GM19035 (cell line): ENCODE measurements at regions not wholly inside any gene's neighbourhood (a gene's known extent, or its start where the extent isn't known, plus 50 kb on each side); places are given as distances from the start of the nearest gene placed in this dataset.
A peak's percentile ranks its signal among the peaks of the same experiment; 100 is the strongest.

Experiments
- ATAC-seq: cut with Tn5 transposase; IDR thresholded peaks from one replicate; pipeline ENCODE4 v1.9.1; 2021; ENCODE audit not compliant: unreplicated experiment

DNA sequence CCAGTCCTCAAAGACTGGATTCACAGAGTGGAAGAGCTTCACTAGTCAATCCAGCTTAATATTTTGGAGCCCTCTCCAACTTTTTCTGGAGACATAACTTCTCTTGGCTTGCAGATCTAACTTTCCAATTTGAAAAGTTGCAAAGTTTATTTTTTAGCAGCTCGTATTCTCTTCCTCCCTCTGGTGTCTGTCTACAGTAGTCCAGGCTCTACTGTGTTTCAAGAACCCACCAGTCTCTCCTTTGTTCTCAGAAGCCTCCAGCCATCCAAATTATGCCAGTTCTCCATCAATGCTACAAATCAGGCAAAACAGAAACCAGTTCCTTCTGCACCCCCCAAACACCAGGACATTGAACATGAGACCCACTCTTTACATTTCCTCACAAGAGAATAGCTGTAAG lies 376.1 kb upstream of the OPRM1 start:
- ATAC-seq: no peak

DNA sequence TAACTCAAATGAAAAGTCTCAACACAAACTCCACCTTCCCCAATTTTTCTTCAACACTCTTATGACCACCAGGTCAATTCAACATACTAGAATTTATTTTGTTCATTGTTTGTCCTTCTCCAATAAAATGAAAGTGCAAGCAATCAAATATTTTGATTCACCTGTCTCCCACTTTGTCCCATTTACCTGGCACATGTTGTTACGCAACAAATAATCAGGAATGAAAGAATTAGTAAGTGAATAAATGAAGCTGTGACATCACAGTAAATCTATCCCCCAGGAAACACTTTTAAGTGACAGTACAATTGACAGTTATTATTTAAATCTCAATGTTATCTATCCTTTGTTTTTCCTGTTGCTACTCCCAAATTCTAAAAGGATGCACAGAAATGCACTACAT lies 393.7 kb upstream of the OPRM1 start:
- ATAC-seq: no peak

DNA sequence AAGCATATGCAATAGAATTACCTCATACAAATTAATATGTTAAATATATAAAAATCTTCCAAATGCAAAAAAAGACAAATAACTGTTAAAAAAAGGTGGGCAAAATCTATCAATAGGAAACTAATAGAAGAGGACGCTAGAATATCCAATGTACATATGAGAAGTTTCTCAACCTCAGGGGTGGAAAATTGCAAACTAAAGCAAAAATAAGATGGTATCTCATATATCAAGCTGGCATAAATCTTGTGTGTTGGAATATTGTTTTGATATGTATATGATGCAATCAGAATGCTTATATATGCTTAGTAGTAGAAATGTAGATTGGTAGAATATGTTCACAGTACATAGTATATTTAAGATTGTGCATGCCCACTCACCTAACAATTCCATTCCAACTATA lies 395.0 kb upstream of the OPRM1 start:
- ATAC-seq: no peak

DNA sequence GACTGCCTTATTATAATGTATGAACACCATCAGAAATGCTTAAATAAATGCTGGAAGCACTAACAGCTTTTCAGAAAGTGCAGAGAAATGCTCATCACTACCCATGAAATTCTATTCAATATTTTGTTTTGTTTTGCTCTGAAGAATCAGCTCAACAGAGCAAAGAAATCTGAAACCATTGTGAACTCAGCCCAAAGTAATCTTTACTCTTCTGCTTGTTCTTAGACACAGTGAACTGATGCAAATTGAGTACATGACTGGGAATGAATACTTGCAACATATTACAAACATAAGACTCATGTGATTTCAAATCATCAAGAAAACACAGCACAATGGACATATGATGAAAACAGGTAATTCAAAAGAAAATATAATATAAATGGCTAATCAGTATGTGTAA lies 404.6 kb upstream of the OPRM1 start:
- ATAC-seq: no peak

DNA sequence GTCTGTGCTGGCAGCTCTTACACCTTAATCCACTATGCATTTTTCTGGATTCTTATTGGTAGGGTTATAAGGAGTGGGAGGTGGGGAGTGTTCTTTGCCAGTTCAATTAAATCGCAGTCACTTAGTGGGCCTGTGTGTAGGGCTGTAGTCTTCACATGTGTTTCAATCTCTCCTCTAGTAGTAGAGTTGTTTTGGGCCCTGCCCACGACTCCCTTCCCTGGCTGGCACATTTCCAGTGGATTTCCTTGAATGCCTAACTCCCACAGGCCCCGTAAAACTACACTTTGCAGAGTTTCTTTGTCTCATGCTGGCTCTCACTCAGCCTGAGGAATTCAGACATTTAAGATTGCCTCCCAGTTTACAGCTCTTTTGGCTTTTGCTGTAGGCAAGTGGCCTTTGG lies 414.0 kb upstream of the OPRM1 start:
- no peak for ATAC-seq

DNA sequence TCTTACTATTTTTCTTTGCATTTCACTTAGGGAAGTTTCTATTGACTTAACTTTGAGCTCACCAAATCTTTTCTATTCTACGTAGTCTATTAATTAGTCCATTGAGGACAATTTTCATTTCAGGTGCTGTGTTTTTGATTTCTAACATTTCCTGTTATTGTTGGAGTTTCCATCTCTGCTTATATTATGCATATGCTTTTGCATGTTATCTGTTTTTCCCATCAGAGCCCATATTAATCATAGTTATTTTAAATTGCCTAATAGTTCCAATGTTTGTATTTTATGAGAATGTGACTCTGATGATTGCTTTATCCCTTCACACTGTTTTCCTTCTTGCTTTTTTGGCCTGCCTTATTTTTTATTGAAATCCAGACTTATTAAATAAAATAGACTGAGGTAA lies 414.5 kb upstream of the OPRM1 start:
- ATAC-seq: no peak

DNA sequence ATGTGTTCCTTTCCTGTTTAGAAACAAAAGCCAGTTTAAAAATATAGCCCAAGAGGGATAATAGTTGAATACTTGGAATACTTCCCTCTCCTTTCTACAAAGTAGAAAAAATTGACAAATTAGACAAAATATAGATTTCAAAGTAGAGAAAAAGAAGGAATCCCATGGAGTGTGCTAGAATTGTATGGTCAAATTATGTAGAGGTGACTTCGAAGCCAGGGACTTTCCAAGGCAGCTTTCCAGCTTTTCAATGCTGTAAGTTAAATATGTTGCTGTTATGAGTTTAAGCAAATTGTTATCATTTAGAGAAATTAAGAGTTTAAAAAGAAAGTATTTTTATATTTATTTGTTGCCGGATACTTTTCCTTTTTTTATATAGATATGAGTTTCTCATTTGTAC lies 415.5 kb upstream of the OPRM1 start:
- ATAC-seq: no peak

DNA sequence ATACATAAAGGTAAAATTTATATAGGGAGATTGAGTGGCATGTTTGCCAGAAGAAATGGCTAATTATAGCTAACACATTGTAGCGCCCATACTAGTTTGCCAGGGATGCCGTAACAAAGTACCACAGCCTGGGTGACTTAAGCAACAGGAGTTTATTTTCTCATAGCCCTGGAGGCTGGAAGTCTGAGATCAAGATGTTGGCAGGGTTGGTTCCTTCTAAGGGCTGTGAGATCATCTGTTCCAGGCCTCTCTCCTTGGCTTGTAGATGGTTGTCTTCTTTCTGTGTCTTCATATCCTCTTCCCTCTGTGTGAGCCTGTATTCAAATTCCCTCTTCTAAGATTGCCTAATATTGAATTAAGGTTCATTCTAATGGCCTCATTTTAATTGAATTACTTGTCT lies 417.5 kb upstream of the OPRM1 start:
- ATAC-seq: no peak

DNA sequence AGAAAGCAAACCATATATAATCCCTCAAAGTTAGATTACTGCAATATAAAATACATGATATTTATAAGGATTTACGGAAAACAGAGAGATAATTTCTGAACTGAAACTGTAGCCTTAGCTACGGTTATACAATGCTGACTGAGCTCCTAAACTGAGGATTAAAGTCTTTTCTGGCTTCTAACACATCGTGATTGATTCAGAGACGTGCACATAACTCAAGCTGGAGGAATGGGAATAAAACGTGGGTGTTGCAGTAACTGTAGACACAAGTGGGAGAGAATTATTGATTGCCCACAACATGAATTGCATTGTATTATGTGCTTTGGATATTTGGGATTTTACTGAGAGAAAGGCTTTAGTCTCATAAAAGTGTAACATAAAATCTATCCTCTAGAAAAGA lies 418.0 kb upstream of the OPRM1 start:
- no peak for ATAC-seq

DNA sequence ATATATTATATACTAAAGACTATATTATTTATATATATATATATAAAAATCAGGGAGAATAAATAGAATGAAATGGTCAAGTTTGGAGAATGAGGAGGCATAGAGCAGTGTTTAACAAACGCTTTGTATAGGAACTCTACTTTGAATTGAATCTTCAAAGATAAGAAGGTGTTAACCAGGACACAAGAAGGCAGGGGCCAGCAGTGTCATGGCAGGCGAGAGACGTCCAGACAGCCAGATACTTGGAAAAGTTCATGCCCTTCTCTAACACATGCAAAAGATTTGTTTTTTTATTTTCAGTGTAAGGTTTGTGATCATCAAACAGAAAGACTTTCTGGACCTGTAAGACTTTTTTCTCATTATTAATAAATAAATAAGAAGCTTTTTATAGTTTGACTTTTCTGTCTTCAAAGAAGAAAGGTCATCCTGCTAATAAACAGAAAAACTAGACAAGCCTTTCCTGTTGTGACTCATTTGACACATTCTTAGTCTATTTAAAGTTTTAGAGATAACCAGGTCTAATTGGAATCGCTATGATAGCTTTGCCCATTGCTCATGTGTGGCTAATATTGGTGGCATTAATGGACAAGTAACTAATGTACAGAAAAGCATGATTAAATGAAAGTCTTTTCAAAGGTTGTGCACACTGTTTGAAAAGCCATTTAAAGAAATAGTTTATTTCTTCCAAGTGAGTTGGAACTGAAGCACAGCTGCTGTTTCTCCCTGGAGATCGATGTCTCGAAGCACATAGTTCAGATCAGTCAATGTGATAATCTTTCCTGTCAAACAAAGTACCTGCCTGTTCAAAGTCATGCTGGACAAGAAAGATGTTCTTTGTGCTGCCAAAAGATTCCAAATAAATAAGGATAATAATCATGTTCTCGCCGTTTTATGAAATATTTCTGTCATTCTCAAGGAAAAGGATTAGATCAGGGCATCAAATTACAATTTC lies 420.4 kb upstream of the OPRM1 start:
- no peak for ATAC-seq

DNA sequence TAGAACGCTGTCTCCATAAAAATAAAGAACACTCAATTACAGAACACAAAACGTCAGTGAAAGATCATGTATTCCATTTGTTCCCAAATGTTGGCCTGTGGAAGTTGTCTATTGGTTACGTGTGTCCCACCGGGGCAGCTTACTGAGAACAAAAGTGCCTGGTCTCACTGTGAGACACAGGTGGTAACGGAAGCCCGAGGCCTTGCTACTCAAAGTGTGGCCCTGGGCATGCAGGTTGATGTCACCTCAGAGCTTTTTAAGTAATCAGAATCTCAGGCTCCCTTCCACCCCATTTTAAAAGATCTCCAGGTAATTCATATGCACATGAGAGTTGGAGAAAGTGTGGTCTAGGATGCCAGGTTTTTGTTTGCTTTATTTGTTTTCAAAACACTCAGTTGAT lies 422.5 kb upstream of the OPRM1 start:
- no peak for ATAC-seq

DNA sequence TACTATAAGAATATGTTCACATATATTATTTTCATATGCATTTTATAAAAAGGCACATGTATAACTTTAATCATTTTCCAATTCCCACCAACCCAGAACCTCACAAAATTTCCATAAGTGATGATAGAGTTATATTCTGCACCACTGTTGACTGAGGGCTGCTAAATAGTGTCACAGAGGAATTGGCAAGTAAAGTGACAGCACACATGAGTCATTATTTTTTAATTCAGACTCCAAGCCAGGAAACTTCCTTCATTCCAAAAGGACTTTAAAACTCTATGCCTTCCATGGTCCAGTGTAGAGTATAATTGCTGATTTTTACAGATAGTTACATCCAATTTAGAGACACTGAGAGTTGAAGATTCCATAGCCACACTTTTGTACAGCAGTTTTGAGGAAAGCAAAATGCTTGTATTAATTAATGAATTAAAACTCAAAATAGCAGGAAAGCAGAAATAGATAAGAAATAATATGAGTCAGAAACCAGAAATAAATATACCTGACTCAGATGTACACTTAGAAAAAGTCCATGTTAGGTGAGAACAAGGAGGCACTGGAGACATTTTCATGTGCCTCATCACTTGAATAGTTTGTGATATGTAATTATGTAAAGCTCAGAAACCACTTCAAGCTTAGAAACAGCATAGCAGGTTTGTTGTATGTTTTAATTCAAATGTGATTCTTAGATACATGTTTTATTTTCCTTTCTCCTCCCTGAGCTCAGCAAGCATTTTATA lies 425.2 kb upstream of the OPRM1 start:
- no peak for ATAC-seq

DNA sequence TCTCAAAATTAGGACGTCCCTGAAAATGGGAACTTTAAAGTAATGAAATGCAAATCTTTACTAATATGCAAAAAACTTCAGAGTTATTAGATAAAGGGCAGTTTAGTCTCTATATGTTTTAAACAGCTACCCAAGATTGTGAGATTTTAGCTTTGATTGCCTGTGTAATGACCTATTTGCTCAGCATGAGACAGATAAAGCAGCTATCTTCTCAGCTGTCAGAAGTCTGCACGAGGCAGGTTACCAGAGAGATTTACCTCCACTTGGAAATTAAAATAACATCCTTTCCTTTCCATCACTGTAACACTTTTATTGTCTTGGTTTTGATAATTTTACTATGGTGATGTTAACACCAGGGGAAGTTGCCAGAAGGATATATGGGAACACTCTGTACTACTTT lies 436.6 kb upstream of the OPRM1 start:
- ATAC-seq: no peak

DNA sequence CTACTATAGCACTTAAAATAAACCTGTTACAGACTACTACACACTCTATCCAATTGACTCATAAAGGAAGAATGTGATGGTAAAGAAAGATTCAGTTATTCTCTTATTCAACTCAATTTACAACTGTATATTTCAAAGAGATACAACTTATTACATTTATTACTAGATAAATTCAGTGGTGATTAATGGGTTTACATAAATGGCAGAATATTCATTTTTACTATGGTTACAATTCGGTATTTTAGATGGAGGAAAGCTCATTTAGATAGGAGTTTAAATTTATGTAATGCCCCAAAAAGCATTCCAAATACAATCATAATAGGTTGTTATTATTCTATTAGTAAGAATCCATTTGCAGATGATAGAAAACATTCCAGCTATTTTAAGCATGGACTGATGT lies 439.1 kb upstream of the OPRM1 start:
- no peak for ATAC-seq

DNA sequence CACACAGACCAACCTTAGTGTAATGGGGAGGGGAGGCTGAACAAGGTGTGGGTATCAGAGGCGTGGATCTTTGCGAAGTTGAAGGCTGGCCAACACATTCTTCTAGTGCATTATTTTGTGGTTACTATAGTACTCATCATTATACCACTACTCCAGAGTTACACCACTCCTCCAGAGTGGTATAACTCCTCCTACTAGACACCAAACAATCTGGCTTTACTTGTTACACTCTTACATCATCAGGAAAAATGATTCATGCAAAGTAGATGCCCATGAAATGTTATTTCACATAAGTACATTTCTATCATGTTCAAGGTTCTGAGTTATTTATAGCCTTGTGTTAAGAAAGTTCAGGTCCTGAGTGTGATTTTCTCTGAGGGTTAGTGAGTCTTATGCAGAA lies 443.1 kb upstream of the OPRM1 start:
- no peak for ATAC-seq

DNA sequence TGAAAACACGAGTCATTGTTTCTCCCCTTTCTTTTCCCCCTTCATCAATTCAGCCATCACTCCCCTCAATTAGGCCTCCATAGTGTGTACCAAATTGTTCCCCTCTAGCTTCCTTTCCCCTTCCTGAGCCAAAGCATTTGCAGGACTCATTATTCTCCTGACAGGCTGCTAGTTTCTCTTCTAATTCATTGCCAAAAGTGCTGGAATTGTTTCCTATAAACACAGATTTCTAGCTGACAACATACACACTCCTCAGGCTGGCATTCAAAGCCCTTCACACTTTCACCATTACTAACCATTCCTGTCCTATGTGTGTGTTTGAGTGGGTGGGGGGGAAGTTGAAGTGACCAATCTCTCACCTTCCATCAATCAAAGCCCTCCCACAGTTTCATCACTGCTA lies 444.2 kb upstream of the OPRM1 start:
- ATAC-seq: no peak

DNA sequence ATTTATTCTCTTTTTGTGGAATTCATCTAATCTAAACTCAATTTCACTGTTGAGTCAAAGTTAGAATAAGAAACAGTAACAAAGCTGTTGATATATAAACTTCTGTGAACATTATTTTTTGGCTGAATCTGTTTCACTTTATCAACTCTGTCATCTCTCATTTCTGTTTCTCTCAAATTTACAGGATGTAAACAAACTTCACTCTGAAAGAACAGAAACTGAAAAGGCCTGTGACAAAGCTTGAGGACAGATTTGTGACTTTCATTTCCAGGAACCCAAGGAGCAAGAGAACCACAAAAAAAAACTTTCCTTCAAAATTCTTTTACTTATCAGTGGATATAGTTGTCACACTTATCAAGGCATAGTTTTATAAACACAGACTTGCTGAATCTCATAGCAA lies 447.9 kb upstream of the OPRM1 start:
- peak; percentile 82 for ATAC-seq

DNA sequence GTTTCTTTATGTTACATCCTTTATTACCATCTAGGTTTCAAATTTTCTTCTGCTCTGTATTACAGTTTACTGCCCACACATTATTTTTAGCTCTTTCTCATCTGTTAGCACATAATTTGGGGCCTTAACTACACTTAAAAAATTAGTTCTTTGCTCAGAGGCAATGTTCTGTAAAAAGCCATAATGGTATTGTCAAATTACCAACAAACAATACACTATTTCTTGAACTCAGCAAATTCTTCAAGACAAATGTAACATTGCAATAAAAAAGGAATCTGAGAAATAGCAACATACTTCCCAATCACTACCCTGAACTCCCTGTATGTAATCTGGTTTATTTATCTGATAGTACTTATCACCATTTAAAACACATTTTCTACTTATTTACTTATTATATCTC lies 448.6 kb upstream of the OPRM1 start:
- no peak for ATAC-seq

DNA sequence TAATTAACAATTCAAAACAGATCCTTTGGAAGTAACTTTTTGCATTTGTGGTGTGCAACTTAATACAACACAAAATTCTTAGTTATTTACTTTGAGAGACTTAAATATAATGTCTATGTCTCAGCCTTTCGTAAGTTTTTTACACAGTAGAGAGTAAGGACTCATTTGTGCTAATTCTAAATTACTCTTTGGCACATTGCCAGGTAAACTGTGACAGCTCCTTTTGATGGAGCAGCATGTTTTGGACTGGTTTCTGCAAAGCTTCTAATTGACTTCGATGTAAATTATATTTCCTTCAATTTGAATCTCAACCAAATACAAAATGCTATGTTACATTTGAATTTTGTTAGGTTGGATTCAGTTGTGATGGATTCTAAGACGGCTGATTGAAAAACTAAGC lies 450.7 kb upstream of the OPRM1 start:
- ATAC-seq: no peak

DNA sequence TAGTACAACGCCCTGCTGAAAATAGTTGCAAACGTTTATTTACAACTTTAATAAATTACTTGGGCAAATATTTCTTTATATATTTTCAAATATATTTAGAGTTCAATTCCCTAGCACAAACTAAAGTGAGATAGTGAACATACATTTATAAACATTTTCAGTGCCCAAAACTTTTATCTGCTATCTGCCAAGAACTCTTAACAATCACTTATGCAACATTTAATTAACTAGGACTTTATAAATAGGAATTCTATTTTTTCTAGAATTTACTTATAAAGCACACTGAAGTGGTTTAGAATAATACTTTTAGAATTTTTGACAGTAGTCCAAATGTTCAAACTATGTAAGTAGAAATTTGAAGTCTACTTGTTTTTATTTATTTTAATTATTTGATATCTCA lies 452.6 kb upstream of the RGS17 start:
- no peak for ATAC-seq

DNA sequence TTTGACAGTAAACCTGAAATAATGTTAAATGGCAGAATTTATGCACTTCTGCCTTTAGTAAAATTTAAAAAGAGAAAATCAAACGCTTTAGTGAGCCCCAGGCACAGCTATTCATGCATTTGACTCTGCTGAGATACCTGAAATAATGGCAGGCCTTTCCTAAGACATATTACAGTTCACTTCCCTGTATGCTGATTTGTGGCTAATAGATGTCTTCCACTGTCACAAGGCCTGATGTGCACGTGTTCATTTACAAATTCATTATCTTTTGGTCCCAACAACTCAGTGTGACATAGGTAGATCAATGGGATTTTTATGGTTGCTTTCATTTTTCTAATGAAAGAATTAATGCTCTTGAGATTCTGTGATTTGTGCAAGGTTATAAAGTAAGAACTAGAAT lies 449.7 kb upstream of the RGS17 start:
- no peak for ATAC-seq

DNA sequence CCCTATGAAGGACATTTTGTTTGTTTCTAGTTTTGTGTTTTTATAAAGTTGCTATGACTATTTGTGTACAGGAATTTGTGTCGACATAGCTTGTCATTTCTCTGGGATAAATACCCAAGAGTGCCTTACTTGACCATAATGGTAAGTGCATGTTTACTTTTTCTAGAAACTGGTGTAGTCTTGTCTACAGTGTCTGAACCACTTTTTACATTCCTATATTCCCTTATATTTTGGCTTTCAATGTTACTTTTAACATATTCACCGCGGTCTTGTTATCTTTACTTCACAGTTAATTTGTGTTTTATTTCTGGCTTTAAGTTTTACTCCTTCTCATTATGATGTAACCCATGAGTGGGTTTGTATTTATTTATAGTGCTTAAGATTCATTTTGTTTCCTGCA lies 444.4 kb upstream of the RGS17 start:
- no peak for ATAC-seq
